ENCODE measurements at regions not wholly inside any gene's neighbourhood (a gene's known extent, or its start where the extent isn't known, plus 50 kb on each side); places are given as distances from the start of the nearest gene placed in this dataset.

- no peak overlapping the region for H3K4me3 ChIP-seq (ENCODE audit: low read length)
- TF ChIP-seq CTCF (IDR thresholded peaks at IDR 0.05) = no peak
- no peaks in the 10 kb centered on the region for H3K36me3 Mint-ChIP-seq (ENCODE audit: low read depth)
- H3K36me3 ChIP-seq (ENCODE audit: insufficient read depth, low read length) = no peaks in the 10 kb centered on the region
- CTCF ChIA-PET = no interaction called here
- H3K9me3 Mint-ChIP-seq = peaks cover 2% of the 10 kb centered on the region
- H3K27ac Mint-ChIP-seq = no peak overlapping the region
- no peak overlapping the region for H3K4me3 Mint-ChIP-seq
- H3K27ac ChIP-seq (ENCODE audit: low read depth in 1 of 2, low read length in 2 of 2) = no peak overlapping the region
- ATAC-seq (ENCODE audit: poor library complexity) (no peak), DNase-seq (no peak)
- no peaks in the 10 kb centered on the region for H3K4me1 Mint-ChIP-seq (ENCODE audit: low read depth)
- H3K4me1 ChIP-seq (ENCODE audit: insufficient read depth, low read length) = no peaks in the 10 kb centered on the region
- POLR2A ChIA-PET = no interaction called here
- H3K27me3 ChIP-seq (ENCODE audit: control insufficient read depth in 1 of 2, insufficient read depth in 2 of 2, low read length in 2 of 2) = no peaks in the 10 kb centered on the region
- H3K9me3 ChIP-seq (ENCODE audit: control insufficient read depth in 1 of 2, insufficient read depth in 1 of 2, low read length in 2 of 2) = peaks cover 0 to 6% of the 10 kb centered on the region in 2 experiments
- H3K27me3 Mint-ChIP-seq = no peaks in the 10 kb centered on the region
- intact Hi-C loops (cut with DNase I, micrococcal nuclease) = no loop called here
Measured at GRCh38 chr7:49481075-49481474, 292.4 kb upstream of the VWC2 start.

GRCh38 chr7:49483142-49483541 is 290.3 kb upstream of the VWC2 start:
- Mint-ChIP-seq H3K36me3 (ENCODE audit: low read depth) (no peaks in the 10 kb centered on the region), H3K27ac (no peak overlapping the region), H3K4me1 (ENCODE audit: low read depth) (no peaks in the 10 kb centered on the region), H3K27me3 (no peaks in the 10 kb centered on the region), H3K9me3 (no peaks in the 10 kb centered on the region), H3K4me3 (no peak overlapping the region)
- Histone ChIP-seq H3K36me3 (ENCODE audit: insufficient read depth, low read length) (no peaks in the 10 kb centered on the region), H3K4me3 (ENCODE audit: low read length) (no peak overlapping the region), H3K27me3 (ENCODE audit: control insufficient read depth in 1 of 2, insufficient read depth in 2 of 2, low read length in 2 of 2) (no peaks in the 10 kb centered on the region), H3K4me1 (ENCODE audit: insufficient read depth, low read length) (no peaks in the 10 kb centered on the region), H3K27ac (ENCODE audit: low read depth in 1 of 2, low read length in 2 of 2) (no peak overlapping the region), H3K9me3 (ENCODE audit: control insufficient read depth in 1 of 2, insufficient read depth in 1 of 2, low read length in 2 of 2) (peaks cover 0 to 6% of the 10 kb centered on the region in 2 experiments)
- intact Hi-C loops (cut with DNase I, micrococcal nuclease) = no loop called here
- DNase-seq = no peak
- no peak for TF ChIP-seq CTCF (IDR thresholded peaks at IDR 0.05)
- ATAC-seq (ENCODE audit: poor library complexity) = no peak
- ChIA-PET POLR2A (no interaction called here), CTCF (no interaction called here)

- CTCF ChIA-PET = no interaction called here
- H3K9me3 Mint-ChIP-seq = no peaks in the 10 kb centered on the region
- ATAC-seq (ENCODE audit: poor library complexity) = no peak
Measured at GRCh38 chr7:49486974-49487829, 286.2 kb upstream of the VWC2 start.

More at GRCh38 chr7:49486974-49487829, 286.2 kb upstream of the VWC2 start:
- POLR2A ChIA-PET = no interaction called here
- Histone ChIP-seq H3K27ac (ENCODE audit: low read depth in 1 of 2, low read length in 2 of 2) (no peak overlapping the region), H3K4me3 (ENCODE audit: low read length) (no peak overlapping the region), H3K27me3 (ENCODE audit: control insufficient read depth in 1 of 2, insufficient read depth in 2 of 2, low read length in 2 of 2) (no peaks in the 10 kb centered on the region), H3K4me1 (ENCODE audit: insufficient read depth, low read length) (no peaks in the 10 kb centered on the region), H3K36me3 (ENCODE audit: insufficient read depth, low read length) (no peaks in the 10 kb centered on the region), H3K9me3 (ENCODE audit: control insufficient read depth in 1 of 2, insufficient read depth in 1 of 2, low read length in 2 of 2) (no peaks in the 10 kb centered on the region)
- Mint-ChIP-seq H3K4me3 (no peak overlapping the region), H3K36me3 (ENCODE audit: low read depth) (no peaks in the 10 kb centered on the region), H3K4me1 (ENCODE audit: low read depth) (no peaks in the 10 kb centered on the region), H3K27ac (no peak overlapping the region), H3K27me3 (no peaks in the 10 kb centered on the region)
- DNase-seq = no peak
- TF ChIP-seq CTCF (IDR thresholded peaks at IDR 0.05) = no peak
- intact Hi-C loops (cut with DNase I, micrococcal nuclease) = no loop called here
